HG03442 (cell line): ENCODE measurements at regions not wholly inside any gene's neighbourhood (a gene's known extent, or its start where the extent isn't known, plus 50 kb on each side); places are given as distances from the start of the nearest gene placed in this dataset.

Experiments used
- ATAC-seq: cut with Tn5 transposase; IDR thresholded peaks from one replicate; pipeline ENCODE4 v1.9.1; 2021; ENCODE audit warnings: mild to moderate bottlenecking, moderate library complexity; ENCODE audit not compliant: unreplicated experiment

GRCh38 chr4:64503416-64503815 is 94.2 kb upstream of the TECRL start:
- ATAC-seq = no peak

GRCh38 chr4:64497491-64497890 is 88.2 kb upstream of the TECRL start:
- ATAC-seq = no peak

DNA sequence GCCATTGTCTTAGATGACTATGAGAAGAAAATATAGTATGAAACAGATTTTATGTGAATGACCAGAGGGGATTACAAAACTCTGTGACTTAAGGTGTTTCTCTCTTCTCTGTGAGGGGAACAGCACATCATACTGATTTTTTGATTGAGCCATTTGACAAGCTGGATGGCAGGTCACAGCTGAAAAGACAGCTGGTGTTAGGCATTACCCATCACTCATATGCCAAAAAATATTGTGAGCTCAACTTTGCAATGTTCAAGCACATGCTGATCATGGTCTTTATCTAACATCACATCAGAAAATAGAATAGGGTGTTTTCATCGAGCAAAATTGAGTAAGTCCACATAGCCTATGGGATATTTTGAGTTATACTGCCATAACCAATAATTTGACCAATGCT is 86.7 kb upstream of the TECRL start:
- no peak for ATAC-seq

GRCh38 chr4:64489628-64490027 is 80.4 kb upstream of the TECRL start:
- no peak for ATAC-seq

GRCh38 chr4:64479338-64479737 is 70.1 kb upstream of the TECRL start:
- no peak for ATAC-seq

GRCh38 chr4:64477127-64477526 is 67.9 kb upstream of the TECRL start:
- no peak for ATAC-seq

- no peak for ATAC-seq
These were observed 56.0 kb upstream of the TECRL start for GRCh38 chr4:64465263-64465662.

DNA sequence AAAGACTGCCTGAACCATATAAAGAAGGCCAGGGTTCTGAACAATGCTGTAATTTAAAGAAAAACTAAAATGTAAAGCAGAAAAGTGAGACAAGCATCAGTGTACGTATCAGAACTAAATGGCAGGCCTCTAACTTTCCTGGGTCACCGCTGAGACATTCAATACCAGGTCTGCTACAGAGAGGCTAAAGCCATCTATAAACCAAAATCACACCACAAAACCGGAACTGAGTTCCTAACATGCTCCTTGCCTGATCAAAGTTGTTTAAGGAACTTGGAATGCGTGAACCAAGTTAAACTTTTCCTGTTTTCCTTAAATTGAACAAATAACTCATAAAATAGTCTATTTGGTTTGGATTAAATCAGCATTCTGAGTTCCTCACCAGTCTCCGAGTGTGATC is 55.3 kb upstream of the TECRL start:
- ATAC-seq = no peak
